ENCODE measurements at regions not wholly inside any gene's neighbourhood (a gene's known extent, or its start where the extent isn't known, plus 50 kb on each side); places are given as distances from the start of the nearest gene placed in this dataset.

GRCh38 chr13:48901781-48902180 is 73.9 kb upstream of the FNDC3A start:
- TF ChIP-seq, protein P1, sequence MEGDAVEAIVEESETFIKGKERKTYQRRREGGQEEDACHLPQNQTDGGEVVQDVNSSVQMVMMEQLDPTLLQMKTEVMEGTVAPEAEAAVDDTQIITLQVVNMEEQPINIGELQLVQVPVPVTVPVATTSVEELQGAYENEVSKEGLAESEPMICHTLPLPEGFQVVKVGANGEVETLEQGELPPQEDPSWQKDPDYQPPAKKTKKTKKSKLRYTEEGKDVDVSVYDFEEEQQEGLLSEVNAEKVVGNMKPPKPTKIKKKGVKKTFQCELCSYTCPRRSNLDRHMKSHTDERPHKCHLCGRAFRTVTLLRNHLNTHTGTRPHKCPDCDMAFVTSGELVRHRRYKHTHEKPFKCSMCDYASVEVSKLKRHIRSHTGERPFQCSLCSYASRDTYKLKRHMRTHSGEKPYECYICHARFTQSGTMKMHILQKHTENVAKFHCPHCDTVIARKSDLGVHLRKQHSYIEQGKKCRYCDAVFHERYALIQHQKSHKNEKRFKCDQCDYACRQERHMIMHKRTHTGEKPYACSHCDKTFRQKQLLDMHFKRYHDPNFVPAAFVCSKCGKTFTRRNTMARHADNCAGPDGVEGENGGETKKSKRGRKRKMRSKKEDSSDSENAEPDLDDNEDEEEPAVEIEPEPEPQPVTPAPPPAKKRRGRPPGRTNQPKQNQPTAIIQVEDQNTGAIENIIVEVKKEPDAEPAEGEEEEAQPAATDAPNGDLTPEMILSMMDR (IDR thresholded peaks at IDR 0.05; ENCODE audit: low read depth, low read length, poor library complexity, severe bottlenecking), result no peak
- no peak for TF ChIP-seq EZH2phosphoT487 (IDR thresholded peaks at IDR 0.05; ENCODE audit: borderline replicate concordance, low read length)

All from DOHH2 (cell line).